SK-N-SH treated with all-trans-retinoic acid at 6 μM for 48 hours (cell line): ENCODE measurements at regions not wholly inside any gene's neighbourhood (a gene's known extent, or its start where the extent isn't known, plus 50 kb on each side); places are given as distances from the start of the nearest gene placed in this dataset.

ENCODE experiments used
- ATAC-seq: fragments of 200-7000 bp; cut with Tn5 transposase; 3 replicates; pipeline ENCODE4 v1.9.1; 2020; ENCODE audit warnings: mild to moderate bottlenecking, moderate library complexity
- ARNTL ChIP-seq: fragments of 450-650 bp; formaldehyde crosslinking; IDR thresholded peaks from 2 replicates; pipeline ENCODE4 v1.5.0; 2020; ENCODE audit warnings: low read depth, mild to moderate bottlenecking, moderate library complexity, borderline replicate concordance
- BACH2 ChIP-seq: fragments of 250-450 bp; sonication (Bioruptor Pico); IDR thresholded peaks from 2 replicates; pipeline ENCODE4 v1.9.0; 2021; ENCODE audit warnings: mild to moderate bottlenecking, borderline replicate concordance
- ESRRG ChIP-seq: fragments of 250-450 bp; sonication (Bioruptor Pico); IDR thresholded peaks from 2 replicates; pipeline ENCODE4 v1.6.1; 2021; ENCODE audit warnings: mild to moderate bottlenecking
- GLIS3 ChIP-seq: fragments of 250-450 bp; sonication (Bioruptor Pico); IDR thresholded peaks from 2 replicates; pipeline ENCODE4 v1.5.0; 2020; ENCODE audit warnings: mild to moderate bottlenecking, moderate library complexity
- ISL1 ChIP-seq: fragments of 250-450 bp; sonication (Bioruptor Pico); IDR thresholded peaks from 2 replicates; pipeline ENCODE4 v2.1.2; 2022; ENCODE audit warnings: mild to moderate bottlenecking, moderate library complexity
- OSR1 ChIP-seq: fragments of 250-450 bp; sonication (Bioruptor Pico); IDR thresholded peaks from 2 replicates; pipeline ENCODE4 v1.8.0; 2022; ENCODE audit warnings: moderate library complexity, mild to moderate bottlenecking, inconsistent platforms
- PATZ1 ChIP-seq: fragments of 250-450 bp; sonication (Bioruptor Pico); IDR thresholded peaks from 2 replicates; pipeline ENCODE4 v1.8.0; 2020; ENCODE audit warnings: mild to moderate bottlenecking, moderate library complexity, borderline replicate concordance
- POU6F1 ChIP-seq: fragments of 250-450 bp; sonication (Bioruptor Pico); IDR thresholded peaks from 2 replicates; pipeline ENCODE4 v1.8.0; 2021; ENCODE audit warnings: low read depth, mild to moderate bottlenecking, moderate library complexity, borderline replicate concordance
- PPARA ChIP-seq: fragments of 250-450 bp; sonication (Bioruptor Pico); IDR thresholded peaks from 2 replicates; pipeline ENCODE4 v1.5.0; 2020; ENCODE audit warnings: mild to moderate bottlenecking, borderline replicate concordance
- RARB ChIP-seq: fragments of 250-450 bp; sonication (Bioruptor Pico); IDR thresholded peaks from 2 replicates; pipeline ENCODE4 v1.8.0; 2021; ENCODE audit warnings: mild to moderate bottlenecking, moderate library complexity
- TOX ChIP-seq: fragments of 250-450 bp; sonication (Bioruptor Pico); IDR thresholded peaks from 2 replicates; pipeline ENCODE4 v1.8.0; 2021; ENCODE audit warnings: mild to moderate bottlenecking, moderate library complexity, borderline replicate concordance
- ZFP3 ChIP-seq: fragments of 250-450 bp; sonication (Bioruptor Pico); IDR thresholded peaks from 2 replicates; pipeline ENCODE4 v1.5.0; 2020; ENCODE audit warnings: mild to moderate bottlenecking, moderate library complexity
- ZFP30 ChIP-seq: fragments of 450-650 bp; formaldehyde crosslinking; IDR thresholded peaks from 2 replicates; pipeline ENCODE4 v1.5.0; 2022; ENCODE audit warnings: mild to moderate bottlenecking, moderate library complexity
- ZNF565 ChIP-seq: fragments of 450-650 bp; formaldehyde crosslinking; conservative IDR thresholded peaks from 2 replicates; pipeline ENCODE4 v1.5.0; 2020; ENCODE audit warnings: low read depth, mild to moderate bottlenecking, moderate library complexity
- ZNF70 ChIP-seq: fragments of 450-650 bp; formaldehyde crosslinking; IDR thresholded peaks from 2 replicates; pipeline ENCODE4 v1.5.0; 2020; ENCODE audit warnings: mild to moderate bottlenecking, moderate library complexity
- ZNF8 ChIP-seq: fragments of 450-650 bp; formaldehyde crosslinking; IDR thresholded peaks from 2 replicates; pipeline ENCODE4 v1.5.0; 2020; ENCODE audit warnings: mild to moderate bottlenecking, moderate library complexity
- TF ChIP-seq, protein P1 (sequence below): fragments of 250-450 bp; sonication (Bioruptor Pico); IDR thresholded peaks from 2 replicates; pipeline ENCODE4 v1.5.1; 2021; ENCODE audit warnings: mild to moderate bottlenecking, moderate library complexity
- TF ChIP-seq, protein P2 (sequence below): fragments of 250-450 bp; sonication (Bioruptor Pico); IDR thresholded peaks from 2 replicates; pipeline ENCODE4 v1.5.0; 2020; ENCODE audit warnings: mild to moderate bottlenecking, moderate library complexity

DNA sequence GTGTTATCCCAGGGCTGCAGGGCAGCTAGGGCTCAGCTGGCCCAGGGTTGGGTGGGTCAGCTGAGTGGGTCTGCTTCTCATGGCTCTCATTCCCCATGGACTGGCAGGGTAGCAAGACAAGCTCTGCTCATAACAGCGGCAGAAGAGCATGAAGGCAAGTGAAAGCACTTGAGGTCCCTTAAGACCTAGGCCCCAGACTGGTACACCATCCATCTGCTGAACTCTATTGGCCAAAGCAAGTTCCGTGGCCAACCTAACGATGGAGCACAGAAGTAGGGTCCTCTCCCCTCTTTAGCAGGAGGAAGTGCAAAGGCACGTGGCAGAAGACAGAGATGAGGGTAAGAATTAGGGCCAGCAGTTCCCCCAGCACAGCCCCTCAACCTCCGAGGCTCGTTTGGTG, 174.3 kb upstream of the TOPAZ1 start:
- no peak for ATAC-seq
- no peak for TF ChIP-seq ZNF8
- TF ChIP-seq ZFP30 (CRISPR knock-in tag) = no peak
- no peak for TF ChIP-seq POU6F1
- TF ChIP-seq ESRRG (CRISPR knock-in tag) = no peak
- TF ChIP-seq, protein P1, sequence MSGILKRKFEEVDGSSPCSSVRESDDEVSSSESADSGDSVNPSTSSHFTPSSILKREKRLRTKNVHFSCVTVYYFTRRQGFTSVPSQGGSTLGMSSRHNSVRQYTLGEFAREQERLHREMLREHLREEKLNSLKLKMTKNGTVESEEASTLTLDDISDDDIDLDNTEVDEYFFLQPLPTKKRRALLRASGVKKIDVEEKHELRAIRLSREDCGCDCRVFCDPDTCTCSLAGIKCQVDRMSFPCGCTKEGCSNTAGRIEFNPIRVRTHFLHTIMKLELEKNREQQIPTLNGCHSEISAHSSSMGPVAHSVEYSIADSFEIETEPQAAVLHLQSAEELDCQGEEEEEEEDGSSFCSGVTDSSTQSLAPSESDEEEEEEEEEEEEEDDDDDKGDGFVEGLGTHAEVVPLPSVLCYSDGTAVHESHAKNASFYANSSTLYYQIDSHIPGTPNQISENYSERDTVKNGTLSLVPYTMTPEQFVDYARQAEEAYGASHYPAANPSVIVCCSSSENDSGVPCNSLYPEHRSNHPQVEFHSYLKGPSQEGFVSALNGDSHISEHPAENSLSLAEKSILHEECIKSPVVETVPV (CRISPR knock-in tag) = no peak
- no peak for TF ChIP-seq OSR1 (CRISPR knock-in tag)
- no peak for TF ChIP-seq BACH2 (CRISPR knock-in tag)
- TF ChIP-seq, protein P2, sequence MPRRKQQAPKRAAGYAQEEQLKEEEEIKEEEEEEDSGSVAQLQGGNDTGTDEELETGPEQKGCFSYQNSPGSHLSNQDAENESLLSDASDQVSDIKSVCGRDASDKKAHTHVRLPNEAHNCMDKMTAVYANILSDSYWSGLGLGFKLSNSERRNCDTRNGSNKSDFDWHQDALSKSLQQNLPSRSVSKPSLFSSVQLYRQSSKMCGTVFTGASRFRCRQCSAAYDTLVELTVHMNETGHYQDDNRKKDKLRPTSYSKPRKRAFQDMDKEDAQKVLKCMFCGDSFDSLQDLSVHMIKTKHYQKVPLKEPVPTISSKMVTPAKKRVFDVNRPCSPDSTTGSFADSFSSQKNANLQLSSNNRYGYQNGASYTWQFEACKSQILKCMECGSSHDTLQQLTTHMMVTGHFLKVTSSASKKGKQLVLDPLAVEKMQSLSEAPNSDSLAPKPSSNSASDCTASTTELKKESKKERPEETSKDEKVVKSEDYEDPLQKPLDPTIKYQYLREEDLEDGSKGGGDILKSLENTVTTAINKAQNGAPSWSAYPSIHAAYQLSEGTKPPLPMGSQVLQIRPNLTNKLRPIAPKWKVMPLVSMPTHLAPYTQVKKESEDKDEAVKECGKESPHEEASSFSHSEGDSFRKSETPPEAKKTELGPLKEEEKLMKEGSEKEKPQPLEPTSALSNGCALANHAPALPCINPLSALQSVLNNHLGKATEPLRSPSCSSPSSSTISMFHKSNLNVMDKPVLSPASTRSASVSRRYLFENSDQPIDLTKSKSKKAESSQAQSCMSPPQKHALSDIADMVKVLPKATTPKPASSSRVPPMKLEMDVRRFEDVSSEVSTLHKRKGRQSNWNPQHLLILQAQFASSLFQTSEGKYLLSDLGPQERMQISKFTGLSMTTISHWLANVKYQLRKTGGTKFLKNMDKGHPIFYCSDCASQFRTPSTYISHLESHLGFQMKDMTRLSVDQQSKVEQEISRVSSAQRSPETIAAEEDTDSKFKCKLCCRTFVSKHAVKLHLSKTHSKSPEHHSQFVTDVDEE (CRISPR knock-in tag) = no peak

DNA sequence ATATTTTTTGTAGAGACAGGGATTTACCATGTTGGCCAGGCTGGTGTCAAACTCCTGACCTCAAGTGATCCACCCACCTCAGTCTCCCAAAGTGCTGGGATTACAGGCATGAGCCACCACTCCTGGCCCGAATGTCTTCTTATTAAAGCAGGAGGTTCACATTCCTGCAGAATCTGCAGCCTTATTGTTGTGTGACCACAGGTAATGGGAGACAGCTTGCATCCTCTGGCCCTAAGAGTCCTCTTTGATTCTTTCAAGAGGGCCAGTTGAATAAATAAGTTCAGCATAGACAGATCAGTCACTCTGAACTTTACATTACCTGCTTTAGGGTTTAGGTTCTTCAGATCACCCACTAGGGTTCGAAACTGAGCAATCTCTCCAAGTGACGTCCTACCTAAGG, 172.9 kb upstream of the TOPAZ1 start:
- ATAC-seq = no peak
- TF ChIP-seq ZNF8 (no peak), ARNTL (CRISPR knock-in tag) (no peak), ZFP3 (no peak)

DNA sequence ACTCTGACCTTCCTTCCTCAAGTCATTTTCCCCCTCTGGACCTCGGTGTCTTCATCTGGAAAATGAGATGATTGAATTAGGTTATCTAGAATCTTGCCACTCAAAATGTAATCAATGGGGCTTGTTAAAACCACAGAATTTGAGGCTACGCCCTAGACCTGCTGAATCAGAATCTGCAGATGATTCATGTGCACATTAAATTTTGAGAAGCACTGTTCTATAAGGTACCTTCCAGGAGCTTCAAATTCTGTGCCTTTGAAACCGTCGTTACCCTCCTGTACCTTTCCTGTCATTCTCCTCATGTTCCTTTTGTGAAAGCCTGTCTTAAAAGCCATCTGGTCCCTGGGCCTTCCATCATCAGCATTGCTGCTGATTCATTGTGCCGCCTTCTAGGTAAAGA, 172.4 kb upstream of the TOPAZ1 start:
- TF ChIP-seq TOX (CRISPR knock-in tag) (no peak), ZNF565 (CRISPR knock-in tag) (no peak), ZNF70 (no peak), GLIS3 (CRISPR knock-in tag) (no peak), RARB (CRISPR knock-in tag) (no peak), ZNF8 (no peak), ARNTL (CRISPR knock-in tag) (no peak), PPARA (CRISPR knock-in tag) (no peak), ISL1 (CRISPR knock-in tag) (no peak), BACH2 (CRISPR knock-in tag) (no peak), PATZ1 (no peak)
- TF ChIP-seq, protein P2 (CRISPR knock-in tag) = no peak
- TF ChIP-seq, protein P1 (CRISPR knock-in tag) = no peak
- no peak for ATAC-seq
